GM23248 (cell line): ENCODE measurements at regions not wholly inside any gene's neighbourhood (a gene's known extent, or its start where the extent isn't known, plus 50 kb on each side); places are given as distances from the start of the nearest gene placed in this dataset.

Experiments
- DNase-seq: peaks from one replicate; pipeline ENCODE4 v3.0.0-alpha.2; 2015
- H2AFZ ChIP-seq: fragments of 200-600 bp; sonication (generic); 2 replicates; pipeline ENCODE4 v1.6.1; 2016; ENCODE audit warnings: antibody characterized with exemption
- H3F3A ChIP-seq: fragments of 200-600 bp; sonication (generic); 2 replicates; pipeline ENCODE4 v1.6.1; 2016; ENCODE audit warnings: mild to moderate bottlenecking, antibody characterized with exemption, mixed run types; ENCODE audit not compliant: insufficient read depth
- H3K27ac ChIP-seq: fragments of 200-600 bp; sonication (generic); 2 replicates; pipeline ENCODE4 v1.5.1; 2016; ENCODE audit warnings: mild to moderate bottlenecking
- H3K27me3 ChIP-seq: fragments of 200-600 bp; sonication (generic); replicated peaks from 2 replicates; pipeline ENCODE4 v1.6.1; 2016; ENCODE audit warnings: mild to moderate bottlenecking; ENCODE audit not compliant: insufficient read depth
- H3K36me3 ChIP-seq: fragments of 200-600 bp; sonication (generic); 2 replicates; pipeline ENCODE4 v1.6.1; 2016; ENCODE audit warnings: low read depth, mild to moderate bottlenecking
- H3K4me1 ChIP-seq: fragments of 200-600 bp; sonication (generic); 2 replicates; pipeline ENCODE4 v1.6.1; 2016; ENCODE audit warnings: mild to moderate bottlenecking; ENCODE audit not compliant: insufficient read depth
- H3K4me2 ChIP-seq: fragments of 200-600 bp; sonication (generic); one replicate; pipeline ENCODE4 v1.6.1; 2016; ENCODE audit warnings: mild to moderate bottlenecking; ENCODE audit not compliant: unreplicated experiment
- H3K4me3 ChIP-seq: fragments of 200-600 bp; sonication (generic); 2 replicates; pipeline ENCODE4 v1.5.1; 2016; ENCODE audit warnings: mild to moderate bottlenecking
- H3K79me2 ChIP-seq: fragments of 200-600 bp; sonication (generic); 2 replicates; pipeline ENCODE4 v1.6.1; 2016; ENCODE audit warnings: mild to moderate bottlenecking; ENCODE audit not compliant: insufficient read depth
- H3K9ac ChIP-seq: fragments of 200-600 bp; sonication (generic); 2 replicates; pipeline ENCODE4 v1.6.1; 2016; ENCODE audit warnings: mild to moderate bottlenecking
- H3K9me2 ChIP-seq: fragments of 200-600 bp; sonication (generic); 2 replicates; pipeline ENCODE4 v1.6.1; 2016; ENCODE audit warnings: mixed run types, mild to moderate bottlenecking, moderate library complexity; ENCODE audit not compliant: insufficient read depth
- H3K9me3 ChIP-seq: fragments of 200-600 bp; sonication (generic); one replicate; pipeline ENCODE4 v1.6.1; 2017; ENCODE audit warnings: low read depth
- H4K20me1 ChIP-seq: fragments of 200-600 bp; sonication (generic); 2 replicates; pipeline ENCODE4 v1.6.0; 2016; ENCODE audit not compliant: insufficient read depth
- EZH2 ChIP-seq: fragments of 200-600 bp; sonication (generic); IDR thresholded peaks from 2 replicates; pipeline ENCODE4 v1.6.1; 2018; ENCODE audit warnings: antibody characterized with exemption, mild to moderate bottlenecking; ENCODE audit not compliant: insufficient read depth, poor library complexity, severe bottlenecking
- EZH2phosphoT487 ChIP-seq: fragments of 200-600 bp; sonication (generic); IDR thresholded peaks from 2 replicates; pipeline ENCODE4 v1.6.1; 2018; ENCODE audit warnings: antibody characterized with exemption, moderate library complexity, mild to moderate bottlenecking, low read depth; ENCODE audit not compliant: insufficient read depth
- WGBS, 2 experiments: methylation state at CpG; one replicate each; pipeline ENCODE4 v1.1.6; 2015 to 2017; ENCODE audit warnings: low lambda C conversion rate in 2 of 2, low coverage in 1 of 2; ENCODE audit errors: missing lambda C conversion rate in 2 of 2; 5-methylcytosine and 5-hydroxymethylcytosine counted together
- in situ Hi-C: fragments of 300-500 bp; cut with MboI; formaldehyde crosslinking; loops from 2 replicates; pipeline ENCODE4 v1.15.0; 2020

DNA sequence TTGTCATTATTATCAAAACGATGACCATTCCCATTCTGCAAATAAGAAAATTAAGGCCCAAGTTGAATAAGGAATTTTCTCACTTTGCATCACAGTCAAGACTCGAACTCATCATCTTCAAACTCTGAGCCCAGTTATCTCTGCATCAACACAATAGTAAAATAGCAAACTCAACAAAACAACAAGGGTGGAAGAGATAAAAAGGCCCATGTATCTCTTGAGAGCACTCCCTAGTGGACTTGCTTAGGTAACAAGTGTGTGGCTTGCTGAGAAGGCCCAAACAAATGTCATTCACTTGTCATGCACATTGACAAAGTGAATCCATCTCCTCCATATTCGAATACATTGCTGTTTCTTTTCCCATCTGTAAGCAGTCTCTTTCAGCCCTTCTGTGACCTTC lies 412.0 kb upstream of the MAF start:
- Histone ChIP-seq H3K36me3 (no peaks in the 10 kb centered on the region), H3K4me3 (no peak overlapping the region), H3F3A (no peaks in the 10 kb centered on the region), H4K20me1 (no peaks in the 10 kb centered on the region), H3K79me2 (no peaks in the 10 kb centered on the region), H3K27me3 (no peaks in the 10 kb centered on the region; the same call in 1 of the 2 replicates), H2AFZ (no peak overlapping the region), H3K4me2 (no peak overlapping the region), H3K9me3 (no peaks in the 10 kb centered on the region), H3K4me1 (no peaks in the 10 kb centered on the region), H3K9ac (no peak overlapping the region), H3K9me2 (no peaks in the 10 kb centered on the region), H3K27ac (no peak overlapping the region)
- no peak for TF ChIP-seq EZH2
- no peak for TF ChIP-seq EZH2phosphoT487
- DNase-seq, result no peak
- in situ Hi-C loops, result no loop called here
- WGBS, 2 experiments, result 47 to 50% methylated on average over 3 of the region's 3 CpGs

GRCh38 chr16:80009971-80010659 lies 409.6 kb upstream of the MAF start:
- no peak overlapping the region for H2AFZ ChIP-seq
- in situ Hi-C loops, result no loop called here
- H3K9me3 ChIP-seq, result no peaks in the 10 kb centered on the region
- H4K20me1 ChIP-seq, result no peaks in the 10 kb centered on the region
- TF ChIP-seq EZH2 (no peak), EZH2phosphoT487 (no peak)
- H3K4me1 ChIP-seq, result peaks cover 9% of the 10 kb centered on the region
- H3K79me2 ChIP-seq, result no peaks in the 10 kb centered on the region
- H3K4me3 ChIP-seq, result no peak overlapping the region
- no peak overlapping the region for H3K9ac ChIP-seq
- H3K9me2 ChIP-seq, result no peaks in the 10 kb centered on the region
- no peaks in the 10 kb centered on the region; the same call in none of the 2 replicates for H3K27me3 ChIP-seq
- H3K27ac ChIP-seq, result no peak overlapping the region
- no peaks in the 10 kb centered on the region for H3F3A ChIP-seq
- H3K4me2 ChIP-seq, result no peak overlapping the region
- WGBS, 2 experiments, result 10 to 33% methylated on average over 4 of the region's 4 CpGs
- H3K36me3 ChIP-seq, result no peaks in the 10 kb centered on the region
- no peak for DNase-seq

DNA sequence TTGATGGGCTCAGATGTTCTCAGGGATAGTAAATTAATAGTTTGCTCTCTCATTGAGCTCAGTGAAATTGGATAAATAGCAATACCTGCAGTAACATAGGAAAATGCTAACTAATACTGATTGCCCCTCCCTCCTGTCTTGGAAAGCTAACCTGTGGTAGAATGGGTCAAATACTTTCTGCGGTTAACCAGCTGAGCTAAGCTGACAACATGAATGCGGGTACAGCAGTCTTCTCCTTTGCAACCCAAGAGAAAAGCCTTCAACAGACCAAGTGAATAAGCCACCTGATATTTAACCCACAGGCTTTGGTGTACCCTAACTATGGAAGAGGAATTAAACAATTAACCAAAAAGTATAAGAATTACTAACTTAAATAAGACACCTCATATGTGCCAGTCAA lies 408.3 kb upstream of the MAF start:
- Histone ChIP-seq H3F3A (no peaks in the 10 kb centered on the region), H2AFZ (no peak overlapping the region), H3K4me3 (no peak overlapping the region), H3K4me2 (no peak overlapping the region), H3K9me2 (no peaks in the 10 kb centered on the region), H3K9me3 (no peaks in the 10 kb centered on the region), H3K36me3 (no peaks in the 10 kb centered on the region), H3K27ac (no peak overlapping the region), H3K79me2 (no peaks in the 10 kb centered on the region), H3K27me3 (no peaks in the 10 kb centered on the region; the same call in none of the 2 replicates), H3K4me1 (peaks cover 9% of the 10 kb centered on the region), H3K9ac (no peak overlapping the region), H4K20me1 (no peaks in the 10 kb centered on the region)
- no peak for TF ChIP-seq EZH2
- no peak for TF ChIP-seq EZH2phosphoT487
- no peak for DNase-seq
- WGBS, 2 experiments, result 74 to 78% methylated on average over 2 of the region's 2 CpGs
- in situ Hi-C loops, result no loop called here

DNA sequence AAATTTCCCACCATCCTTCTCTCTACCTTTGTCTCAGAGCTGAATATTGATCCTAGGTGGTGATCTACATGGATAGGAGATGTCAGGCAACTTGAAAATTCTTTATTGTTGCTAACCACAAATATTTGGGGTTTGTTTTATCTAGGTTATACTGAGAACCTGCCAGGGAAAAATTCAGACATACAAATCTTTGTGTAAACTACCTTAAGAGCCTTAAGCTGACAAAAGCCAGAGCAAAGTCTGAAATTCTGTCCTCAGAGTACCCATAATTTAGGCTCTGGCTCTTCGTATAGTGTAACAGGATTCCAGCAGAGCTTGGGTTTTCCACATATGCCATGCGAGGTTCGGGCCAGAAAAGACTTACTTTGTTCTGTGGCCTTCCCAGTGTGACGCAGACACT lies 406.7 kb upstream of the MAF start:
- no peaks in the 10 kb centered on the region for H3K79me2 ChIP-seq
- no peaks in the 10 kb centered on the region for H3F3A ChIP-seq
- peaks cover 9% of the 10 kb centered on the region for H3K4me1 ChIP-seq
- H4K20me1 ChIP-seq, result no peaks in the 10 kb centered on the region
- H3K9me2 ChIP-seq, result no peaks in the 10 kb centered on the region
- H3K4me3 ChIP-seq, result no peak overlapping the region
- in situ Hi-C loops, result no loop called here
- no peaks in the 10 kb centered on the region for H3K36me3 ChIP-seq
- 50 to 53% methylated on average over 4 of the region's 4 CpGs for WGBS, 2 experiments
- H3K27me3 ChIP-seq, result no peaks in the 10 kb centered on the region; the same call in none of the 2 replicates
- H3K9ac ChIP-seq, result no peak overlapping the region
- no peak overlapping the region for H3K4me2 ChIP-seq
- H2AFZ ChIP-seq, result no peak overlapping the region
- H3K27ac ChIP-seq, result no peak overlapping the region
- no peaks in the 10 kb centered on the region for H3K9me3 ChIP-seq
- TF ChIP-seq EZH2phosphoT487 (no peak), EZH2 (no peak)
- no peak for DNase-seq
